HG03558 (cell line): ENCODE measurements at regions not wholly inside any gene's neighbourhood (a gene's known extent, or its start where the extent isn't known, plus 50 kb on each side); places are given as distances from the start of the nearest gene placed in this dataset.
"Not testable (repeated sequence)": the region's sequence is repeated elsewhere in the genome, so short reads cannot be mapped to it uniquely, and the experiment has no call there.

Source experiments
- ATAC-seq: cut with Tn5 transposase; IDR thresholded peaks from one replicate; pipeline ENCODE4 v1.9.1; 2021; ENCODE audit warnings: moderate number of reproducible peaks; ENCODE audit not compliant: unreplicated experiment; ENCODE audit errors: extremely low read depth

- ATAC-seq = not testable (repeated sequence)
Measured at GRCh38 chr14:105703044-105703665, 176.8 kb downstream of the TMEM121 start.

- not testable (repeated sequence) for ATAC-seq
Measured at GRCh38 chr14:105704091-105704490, 177.7 kb downstream of the TMEM121 start.

- ATAC-seq = not testable (repeated sequence)
Measured at GRCh38 chr14:105704492-105704891, 178.1 kb downstream of the TMEM121 start.

- not testable (repeated sequence) for ATAC-seq
Measured at GRCh38 chr14:105705512-105705861, 179.1 kb downstream of the TMEM121 start.

- not testable (repeated sequence) for ATAC-seq
Measured at GRCh38 chr14:105705862-105706700, 179.7 kb downstream of the TMEM121 start.

GRCh38 chr14:105706701-105707019 is 180.3 kb downstream of the TMEM121 start:
- ATAC-seq = not testable (repeated sequence)

GRCh38 chr14:105707099-105707498 is 180.7 kb downstream of the TMEM121 start:
- not testable (repeated sequence) for ATAC-seq

- not testable (repeated sequence) for ATAC-seq
Measured at GRCh38 chr14:105707723-105708151, 181.4 kb downstream of the TMEM121 start.

DNA sequence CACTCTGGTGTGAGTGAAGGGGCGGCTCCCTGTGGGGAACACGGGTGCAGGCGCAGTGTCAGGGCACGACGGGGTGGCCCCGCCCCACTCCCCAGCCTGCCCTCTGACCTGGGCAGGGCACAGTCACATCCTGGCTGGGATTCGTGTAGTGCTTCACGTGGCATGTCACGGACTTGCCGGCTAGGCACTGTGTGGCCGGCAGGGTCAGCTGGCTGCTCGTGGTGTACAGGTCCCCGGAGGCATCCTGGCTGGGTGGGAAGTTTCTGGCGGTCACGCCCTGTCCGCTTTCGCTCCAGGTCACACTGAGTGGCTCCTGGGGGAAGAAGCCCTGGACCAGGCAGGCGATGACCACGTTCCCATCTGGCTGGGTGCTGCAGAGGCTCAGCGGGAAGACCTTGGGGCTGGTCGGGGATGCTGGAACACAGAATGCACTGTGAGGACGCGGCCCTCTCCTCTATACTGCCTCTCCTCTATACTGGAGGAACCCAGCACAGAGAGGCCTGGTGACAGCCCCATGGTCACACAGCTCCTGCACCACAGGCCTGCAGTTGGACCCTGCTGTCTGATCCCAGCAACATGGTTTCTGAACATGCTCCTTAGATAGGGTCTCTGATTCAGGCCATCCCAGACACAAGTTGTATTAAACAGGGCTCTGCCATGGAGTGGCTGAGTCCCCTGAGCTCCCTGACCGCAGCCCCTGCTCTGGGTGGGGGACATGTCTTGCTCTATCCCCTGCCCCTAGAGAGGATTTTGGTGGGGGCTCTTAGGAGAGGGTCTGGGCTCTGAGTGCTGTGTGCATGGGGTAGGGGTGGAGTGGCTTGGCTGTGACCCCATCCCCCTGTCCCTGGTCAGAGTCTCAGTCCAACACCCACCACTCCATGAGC is 182.1 kb downstream of the TMEM121 start:
- not testable (repeated sequence) for ATAC-seq

DNA sequence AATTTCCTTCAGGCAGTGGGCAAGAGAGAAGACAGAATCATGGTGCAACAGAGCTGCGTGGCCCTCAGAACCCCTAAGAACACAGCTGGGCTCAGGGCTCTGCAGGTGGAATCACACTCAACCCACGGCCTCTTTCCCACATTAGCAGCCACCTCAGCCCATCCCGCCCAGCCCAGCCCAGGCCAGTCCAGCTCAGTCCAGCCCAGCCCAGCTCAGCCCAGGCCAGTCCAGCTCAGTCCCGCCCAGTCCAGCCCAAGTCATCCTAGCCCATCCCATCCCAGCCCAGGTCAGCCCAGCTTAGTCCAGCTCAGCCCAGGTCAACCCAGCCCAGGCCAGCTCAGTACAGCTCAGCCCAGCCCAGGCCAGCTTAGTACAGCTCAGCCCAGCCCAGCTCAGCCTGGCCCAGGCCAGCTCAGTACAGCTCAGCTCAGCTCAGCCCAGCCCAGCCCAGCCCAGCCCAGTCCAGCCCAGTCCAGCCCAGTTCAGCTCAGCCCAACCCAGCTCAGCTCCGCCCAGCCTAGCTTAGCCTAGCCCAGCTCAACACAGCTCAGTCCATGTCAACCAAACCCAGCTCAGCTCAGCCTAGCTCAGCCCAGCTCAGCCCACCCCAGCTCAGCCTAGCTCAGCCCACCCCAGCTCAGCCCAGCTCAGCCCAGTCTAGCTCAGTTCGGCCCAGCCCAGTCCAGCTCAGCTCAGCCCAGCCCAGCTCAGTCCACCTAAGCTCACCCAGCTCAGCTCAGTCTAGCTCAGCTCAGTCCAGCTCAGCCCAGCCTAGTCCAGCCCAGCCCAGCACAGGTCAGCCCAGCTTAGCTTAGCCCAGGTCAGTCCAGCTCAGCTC is 183.1 kb downstream of the TMEM121 start:
- no peak for ATAC-seq

GRCh38 chr14:105710119-105711043 is 184.0 kb downstream of the TMEM121 start:
- ATAC-seq = no peak

DNA sequence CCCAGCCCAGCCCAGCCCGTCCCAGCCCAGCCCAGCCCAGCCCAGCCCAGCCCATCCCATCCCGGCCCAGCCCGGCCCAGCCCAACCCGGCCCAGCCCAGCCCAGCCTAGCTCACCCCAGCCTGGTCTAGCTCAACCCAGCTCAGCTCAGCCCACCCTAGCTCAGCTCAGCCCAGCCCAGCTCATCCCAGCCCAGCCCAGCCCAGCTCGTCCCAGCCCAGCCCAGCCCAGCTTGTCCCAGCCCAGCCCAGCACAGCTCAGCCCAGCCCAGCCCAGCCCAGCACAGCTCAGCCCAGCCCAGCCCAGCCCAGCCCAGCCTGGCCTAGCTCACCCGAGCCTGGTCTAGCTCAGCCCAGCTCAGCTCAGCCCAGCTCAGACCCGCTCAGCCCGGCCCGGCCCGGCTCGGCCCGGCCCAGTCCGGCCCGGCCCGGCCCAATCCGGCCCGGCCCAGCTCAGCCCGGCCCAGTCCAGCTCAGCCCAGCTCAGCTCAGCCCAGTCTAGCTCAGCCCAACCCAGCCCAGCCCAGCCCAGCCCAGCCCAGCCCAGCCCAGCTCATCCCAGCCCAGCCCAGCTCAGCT is 184.7 kb downstream of the TMEM121 start:
- no peak for ATAC-seq

- ATAC-seq = no peak
Measured at GRCh38 chr14:105711841-105712460, 185.6 kb downstream of the TMEM121 start.

GRCh38 chr14:105712670-105713069 is 186.3 kb downstream of the TMEM121 start:
- not testable (repeated sequence) for ATAC-seq

DNA sequence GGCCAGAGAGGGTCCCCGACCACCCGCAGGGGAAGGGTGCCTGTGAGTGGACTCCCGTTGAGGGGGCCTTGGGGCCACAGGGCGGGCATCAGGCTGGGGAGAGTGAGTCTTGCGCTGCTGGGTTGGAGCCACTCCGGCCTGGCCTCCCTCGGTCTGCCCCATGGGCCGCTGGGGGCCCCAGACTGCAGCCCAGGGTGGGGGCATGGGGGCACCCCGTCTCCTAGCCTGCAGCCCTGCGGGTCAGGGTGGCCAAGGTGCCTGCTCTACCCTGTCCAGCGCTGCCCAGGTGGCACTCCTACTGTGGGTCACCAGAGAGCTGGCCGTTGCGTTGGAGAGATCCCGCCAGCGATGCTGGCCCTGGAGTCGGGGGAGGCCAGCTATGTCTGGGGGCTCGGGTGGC is 186.8 kb downstream of the TMEM121 start:
- not testable (repeated sequence) for ATAC-seq

GRCh38 chr14:105713836-105714235 is 187.5 kb downstream of the TMEM121 start:
- not testable (repeated sequence) for ATAC-seq

DNA sequence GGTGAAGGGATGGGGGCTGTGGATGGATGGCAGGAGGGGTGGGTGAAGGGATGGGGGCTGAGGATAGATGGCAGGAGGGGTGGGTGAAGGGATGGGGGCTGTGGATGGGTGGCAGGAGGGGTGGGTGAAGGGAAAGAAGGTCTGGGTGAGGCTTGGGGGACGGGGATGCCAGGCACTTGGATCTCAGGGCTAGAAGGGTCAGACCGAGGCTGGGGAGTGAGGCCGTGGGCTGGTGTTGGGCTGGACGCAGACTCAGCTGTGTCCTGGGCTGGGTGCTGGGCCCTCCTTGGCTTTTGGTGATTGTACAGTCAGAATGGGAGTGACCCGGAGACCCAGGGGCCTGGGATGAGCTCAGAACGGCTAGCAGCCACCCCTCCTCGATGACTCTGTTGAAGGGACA is 192.4 kb downstream of the TMEM121 start:
- ATAC-seq = not testable (repeated sequence)

DNA sequence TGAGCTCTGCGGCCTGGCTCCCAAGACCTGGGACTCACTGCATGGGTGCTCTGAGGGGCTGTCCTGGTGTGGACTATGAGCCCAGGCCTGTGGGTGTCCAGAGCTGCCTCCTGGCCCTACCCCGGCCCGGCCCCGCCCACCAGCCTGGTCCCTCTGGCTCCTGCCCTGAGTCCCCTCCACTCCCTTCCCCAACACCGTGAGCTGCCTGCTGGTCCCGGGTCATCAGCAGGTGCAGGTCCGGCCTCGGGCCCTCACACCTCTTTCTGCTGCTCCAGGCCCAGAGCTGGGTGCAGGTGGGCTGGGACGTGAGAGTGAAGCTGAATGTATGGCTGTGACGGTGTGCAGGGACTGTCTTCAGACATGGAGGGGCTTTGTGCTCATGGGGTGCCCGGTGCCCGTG is 193.7 kb downstream of the TMEM121 start:
- ATAC-seq = not testable (repeated sequence)
